Small intestine (tissue), 7 donors: ENCODE measurements at regions not wholly inside any gene's neighbourhood (a gene's known extent, or its start where the extent isn't known, plus 50 kb on each side); places are given as distances from the start of the nearest gene placed in this dataset.

ENCODE experiments used
- DNase-seq, 2 donors: peaks; one replicate each; pipeline versions ENCODE4 v3.0.0 to v3.0.0-alpha.2; 2013
- FAIRE-seq: peaks from 2 replicates; lab custom pipeline; 2012; peaks lifted over from hg19 to GRCh38; lab: Jason Lieb, UNC
- H3K27ac ChIP-seq, 3 donors: one replicate each; pipeline ENCODE4 v1.5.1; 2013; ENCODE audit warnings: low read length in 2 of 3, mild to moderate bottlenecking in 2 of 3, control low read depth in 1 of 3, inconsistent platforms in 1 of 3, low read depth in 1 of 3, moderate library complexity in 1 of 3
- H3K27me3 ChIP-seq, 3 donors: one replicate each; pipeline ENCODE4 v1.6.1; 2013; ENCODE audit warnings: low read length in 3 of 3, inconsistent platforms in 1 of 3; ENCODE audit not compliant: control insufficient read depth in 3 of 3, insufficient read depth in 3 of 3
- H3K36me3 ChIP-seq, 3 donors: one replicate each; pipeline ENCODE4 v1.6.1; 2013; ENCODE audit warnings: low read length in 3 of 3, inconsistent platforms in 1 of 3, low read depth in 1 of 3, mild to moderate bottlenecking in 1 of 3, moderate library complexity in 1 of 3; ENCODE audit not compliant: control insufficient read depth in 3 of 3, insufficient read depth in 2 of 3
- H3K4me1 ChIP-seq, 3 donors: one replicate each; pipeline ENCODE4 v1.6.1; 2013; ENCODE audit warnings: low read length in 2 of 3, inconsistent platforms in 1 of 3, low read depth in 1 of 3, mild to moderate bottlenecking in 1 of 3, moderate library complexity in 1 of 3; ENCODE audit not compliant: control insufficient read depth in 3 of 3, insufficient read depth in 2 of 3
- H3K4me3 ChIP-seq, 3 donors: one replicate each; pipeline ENCODE4 v1.5.1; 2013; ENCODE audit warnings: low read length in 3 of 3, control low read depth in 1 of 3, inconsistent platforms in 1 of 3, low read depth in 1 of 3, mild to moderate bottlenecking in 1 of 3, moderate library complexity in 1 of 3
- H3K9me3 ChIP-seq, 2 donors: one replicate each; pipeline ENCODE4 v1.6.1; 2013; ENCODE audit warnings: low read depth in 1 of 2, low read length in 1 of 2; ENCODE audit not compliant: control insufficient read depth in 2 of 2, insufficient read depth in 1 of 2
- WGBS, 3 donors: extraction: QIAGEN DNeasy Blood & Tissue Kit; methylation state at CpG; one replicate each; pipeline ENCODE4 v1.1.7; 2013; 5-methylcytosine and 5-hydroxymethylcytosine counted together
- donor health status: healthy with polysubstance abuse.
- donor health status: control.
- donor health status: control.
- donor health status: Bipolar disorder and iron deficiency.
- donor health status: healthy.

DNA sequence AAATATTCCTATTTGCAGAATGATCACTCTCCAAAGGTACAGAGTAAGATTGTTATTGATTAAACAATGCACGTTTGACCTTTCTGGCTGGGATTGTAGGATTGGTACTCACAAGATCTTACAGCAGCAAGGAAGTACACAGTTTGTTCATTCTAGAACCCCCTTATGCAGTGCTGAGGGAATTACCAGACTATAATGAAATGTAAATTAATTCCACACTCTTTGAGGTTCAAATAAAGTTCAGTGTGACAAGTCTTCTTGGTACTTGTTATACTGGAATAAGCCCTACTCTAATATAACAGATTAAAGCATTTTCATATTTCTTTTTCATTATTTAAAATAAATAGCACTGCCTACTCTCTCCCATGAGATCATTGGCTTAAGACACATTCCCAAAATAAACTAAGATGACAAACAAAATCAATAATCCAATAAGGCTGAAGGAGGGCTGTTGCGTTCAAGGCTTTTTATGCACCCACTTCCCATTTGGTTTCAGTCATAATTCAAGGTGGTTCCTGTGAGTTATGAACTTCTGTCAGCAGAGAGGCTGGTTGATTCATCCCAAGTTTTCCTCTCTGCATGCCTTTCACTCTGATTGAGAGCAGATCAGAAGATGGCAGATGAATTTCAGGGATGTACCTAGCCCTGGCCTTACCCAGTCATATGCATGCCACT lies 881.5 kb downstream of the C6orf118 start:
- Histone ChIP-seq H3K27me3 (no peaks in the 10 kb centered on the region), H3K9me3 (peaks cover 0 to under 1% of the 10 kb centered on the region in 2 donors), H3K4me1 (no peaks in the 10 kb centered on the region), H3K4me3 (no peak overlapping the region), H3K36me3 (no peaks in the 10 kb centered on the region), H3K27ac (no peak overlapping the region)
- FAIRE-seq (no peak), DNase-seq (no peak)
- WGBS, 3 donors, result 50 to 61% (median 54%) methylated on average over 2 of the region's 2 CpGs

- WGBS, 3 donors, result 42 to 75% (median 56%) methylated on average over 2 of the region's 2 CpGs
- Histone ChIP-seq H3K36me3 (no peaks in the 10 kb centered on the region), H3K4me1 (no peaks in the 10 kb centered on the region), H3K27me3 (no peaks in the 10 kb centered on the region), H3K27ac (no peak overlapping the region), H3K9me3 (peaks cover 0 to 13% of the 10 kb centered on the region in 2 donors), H3K4me3 (no peak overlapping the region)
- FAIRE-seq (no peak), DNase-seq (no peak)
Observed at GRCh38 chr6:164424489-164424888, 884.9 kb downstream of the C6orf118 start.

- WGBS, 3 donors, result 76 to 83% (median 76%) methylated on average over 4 of the region's 4 CpGs
- FAIRE-seq (no peak), DNase-seq (no peak)
- no peaks in the 10 kb centered on the region for H3K4me1 ChIP-seq
- H3K27me3 ChIP-seq, result no peaks in the 10 kb centered on the region
- peaks cover 0 to 13% of the 10 kb centered on the region in 2 donors for H3K9me3 ChIP-seq
- no peak overlapping the region for H3K4me3 ChIP-seq
- no peak overlapping the region for H3K27ac ChIP-seq
- no peaks in the 10 kb centered on the region for H3K36me3 ChIP-seq
Observed at GRCh38 chr6:164419099-164419498, 890.3 kb downstream of the C6orf118 start.

DNA sequence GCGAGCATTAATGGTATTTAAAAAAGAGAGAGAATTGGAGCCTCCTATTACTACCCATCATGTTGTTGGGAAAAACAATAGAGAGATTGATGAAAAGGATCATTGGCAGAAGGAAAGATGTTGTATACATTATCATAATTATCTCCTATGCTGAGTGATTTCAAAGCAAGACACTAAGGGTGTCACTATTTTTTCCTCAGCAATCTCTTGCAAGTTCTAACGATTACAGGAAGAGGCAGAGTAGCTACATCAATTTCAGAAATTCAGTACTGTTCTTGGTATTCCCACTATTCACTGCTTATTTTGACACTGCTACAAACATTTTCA lies 891.2 kb downstream of the C6orf118 start:
- H3K4me1 ChIP-seq, result no peaks in the 10 kb centered on the region
- H3K9me3 ChIP-seq, result peaks cover 0 to 13% of the 10 kb centered on the region in 2 donors
- H3K36me3 ChIP-seq, result no peaks in the 10 kb centered on the region
- 72 to 81% (median 76%) methylated on average over 2 of the region's 2 CpGs for WGBS, 3 donors
- no peak for FAIRE-seq
- H3K27me3 ChIP-seq, result no peaks in the 10 kb centered on the region
- H3K4me3 ChIP-seq, result no peak overlapping the region
- no peak for DNase-seq
- no peak overlapping the region for H3K27ac ChIP-seq

DNA sequence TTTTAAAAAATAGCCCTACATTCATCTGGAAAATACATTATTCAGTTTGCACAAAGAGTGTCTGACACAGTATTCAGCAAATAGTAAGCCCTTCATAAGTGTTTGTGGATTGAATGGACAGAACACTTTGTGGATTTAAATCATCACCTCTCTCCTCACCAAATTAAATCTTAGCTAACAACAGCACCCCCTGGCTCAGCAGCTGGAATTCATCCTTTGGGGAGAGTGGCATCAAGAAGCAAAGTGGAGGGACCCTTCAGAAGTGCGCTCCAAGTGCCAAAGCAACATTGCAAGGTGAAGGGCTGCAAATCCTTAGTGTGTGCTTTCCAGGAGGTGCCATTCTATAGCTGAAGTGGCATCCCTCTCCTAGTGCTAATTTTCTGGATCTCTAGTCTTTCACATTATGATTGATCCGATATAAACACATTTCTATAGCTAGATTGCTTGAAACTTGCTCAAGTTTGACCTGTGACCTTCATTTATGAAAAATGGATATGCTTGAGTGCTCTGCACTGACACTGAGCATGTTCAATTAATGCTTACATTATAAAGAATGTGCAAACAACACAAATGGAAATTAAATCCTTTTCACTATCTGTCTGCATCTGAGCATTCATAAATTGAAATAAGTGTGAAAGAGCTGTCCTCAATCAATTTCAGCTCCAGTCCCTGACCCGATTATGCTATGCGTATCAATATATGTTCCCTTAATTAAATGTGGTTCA lies 891.7 kb downstream of the C6orf118 start:
- Histone ChIP-seq H3K27me3 (no peaks in the 10 kb centered on the region), H3K27ac (no peak overlapping the region), H3K36me3 (no peaks in the 10 kb centered on the region), H3K4me1 (no peaks in the 10 kb centered on the region), H3K4me3 (no peak overlapping the region), H3K9me3 (peaks cover 0 to 11% of the 10 kb centered on the region in 2 donors)
- FAIRE-seq (no peak), DNase-seq (no peak)
- 74 to 86% (median 74%) methylated on average over 4 of the region's 4 CpGs for WGBS, 3 donors

GRCh38 chr6:164415832-164416563 lies 893.4 kb downstream of the C6orf118 start:
- Histone ChIP-seq H3K36me3 (no peaks in the 10 kb centered on the region), H3K27me3 (no peaks in the 10 kb centered on the region), H3K9me3 (no peaks in the 10 kb centered on the region), H3K4me3 (no peak overlapping the region), H3K27ac (no peak overlapping the region), H3K4me1 (no peaks in the 10 kb centered on the region)
- DNase-seq (no peak), FAIRE-seq (no peak)
- 51 to 70% (median 68%) methylated on average over 7 of the region's 7 CpGs for whole genome bisulfite sequencing, 3 donors

DNA sequence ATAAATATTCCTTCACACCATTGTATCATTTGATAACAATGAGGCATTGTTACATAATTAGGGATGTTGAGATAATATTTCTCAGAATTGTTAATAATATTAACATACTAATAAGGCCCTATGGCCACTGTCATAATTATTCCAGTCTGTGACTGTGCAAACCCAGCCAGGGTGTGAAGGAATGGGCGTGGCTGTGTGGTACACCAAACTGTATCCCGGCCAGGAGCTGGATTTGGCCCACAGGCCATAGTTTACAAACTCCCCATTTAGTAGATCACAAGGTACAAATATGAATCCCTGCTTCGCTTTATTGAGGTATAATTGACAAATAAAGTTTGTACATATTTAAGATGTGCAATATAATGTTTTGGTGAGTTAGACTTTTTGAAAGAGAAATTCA lies 894.7 kb downstream of the C6orf118 start:
- H3K27ac ChIP-seq, result no peak overlapping the region
- no peak overlapping the region for H3K4me3 ChIP-seq
- DNase-seq (no peak), FAIRE-seq (no peak)
- H3K4me1 ChIP-seq, result no peaks in the 10 kb centered on the region
- no peaks in the 10 kb centered on the region for H3K36me3 ChIP-seq
- no peaks in the 10 kb centered on the region for H3K27me3 ChIP-seq
- 48 to 69% (median 64%) methylated on average over 3 of the region's 3 CpGs for WGBS, 3 donors
- no peaks in the 10 kb centered on the region for H3K9me3 ChIP-seq

GRCh38 chr6:164412566-164412965 lies 896.8 kb downstream of the C6orf118 start:
- no peaks in the 10 kb centered on the region for H3K9me3 ChIP-seq
- no peaks in the 10 kb centered on the region for H3K36me3 ChIP-seq
- WGBS, 3 donors, result 54 to 70% (median 67%) methylated on average over 2 of the region's 2 CpGs
- no peaks in the 10 kb centered on the region for H3K4me1 ChIP-seq
- no peaks in the 10 kb centered on the region for H3K27me3 ChIP-seq
- DNase-seq (no peak), FAIRE-seq (no peak)
- no peak overlapping the region for H3K27ac ChIP-seq
- no peak overlapping the region for H3K4me3 ChIP-seq
